Spleen (tissue), 11 donors: ENCODE measurements at regions not wholly inside any gene's neighbourhood (a gene's known extent, or its start where the extent isn't known, plus 50 kb on each side); places are given as distances from the start of the nearest gene placed in this dataset.
"Not testable (repeated sequence)": the region's sequence is repeated elsewhere in the genome, so short reads cannot be mapped to it uniquely, and the experiment has no call there.

Experiments
- DNase-seq: peaks from one replicate; pipeline ENCODE4 v3.0.0-alpha.2; 2020
- H3K27ac ChIP-seq, 8 donors: fragments of 200-600 bp; sonication (generic) in 7 of 8; 1 replicate in 4 of 8; 2 replicates in 4 of 8; pipeline versions ENCODE4 v1.5.0 to v1.8.0; 2016 to 2021; ENCODE audit warnings: inconsistent platforms in 4 of 8, mild to moderate bottlenecking in 4 of 8, moderate library complexity in 1 of 8
- H3K27me3 ChIP-seq, 7 donors: fragments of 200-600 bp; sonication (generic) in 6 of 7; replicated peaks in 1 of 7; 1 replicate in 4 of 7; 2 replicates in 3 of 7; pipeline versions ENCODE4 v1.5.0 to v1.8.0; 2016 to 2021; ENCODE audit warnings: inconsistent platforms in 3 of 7, mild to moderate bottlenecking in 1 of 7
- H3K36me3 ChIP-seq, 6 donors: fragments of 200-600 bp; sonication (generic) in 5 of 6; 1 replicate in 4 of 6; 2 replicates in 2 of 6; pipeline versions ENCODE4 v1.5.0 to v1.8.0; 2016 to 2021; ENCODE audit warnings: inconsistent platforms in 2 of 6
- H3K4me1 ChIP-seq, 6 donors: fragments of 200-600 bp; sonication (generic) in 5 of 6; 1 replicate in 3 of 6; 2 replicates in 3 of 6; pipeline versions ENCODE4 v1.5.0 to v1.8.0; 2016 to 2021; ENCODE audit warnings: inconsistent platforms in 3 of 6
- H3K4me3 ChIP-seq, 8 donors: fragments of 200-600 bp; sonication (generic) in 7 of 8; 1 replicate in 4 of 8; 2 replicates in 4 of 8; pipeline versions ENCODE4 v1.5.0 to v1.8.0; 2016 to 2021; ENCODE audit warnings: inconsistent platforms in 4 of 8, mild to moderate bottlenecking in 4 of 8, moderate library complexity in 2 of 8
- H3K9me3 ChIP-seq, 8 donors: fragments of 200-600 bp; sonication (generic) in 7 of 8; 1 replicate in 4 of 8; 2 replicates in 4 of 8; pipeline versions ENCODE4 v1.5.0 to v1.8.0; 2016 to 2021; ENCODE audit warnings: inconsistent platforms in 4 of 8
- POLR2A ChIP-seq, 3 donors: fragments of 450-650 bp; IDR thresholded peaks; one replicate each; pipeline ENCODE4 v1.5.1; 2017; ENCODE audit warnings: antibody characterized with exemption in 3 of 3, mild to moderate bottlenecking in 1 of 3
- POLR2AphosphoS5 ChIP-seq, 3 donors: sonication (generic); formaldehyde crosslinking; IDR thresholded peaks; one replicate each; pipeline ENCODE4 v1.5.1; 2017; ENCODE audit warnings: antibody characterized with exemption in 3 of 3
- WGBS, 5 donors: extraction: QIAGEN DNeasy Blood & Tissue Kit in 3 of 5; methylation state at CpG; one replicate each; pipeline versions ENCODE4 v1.1.5 to v1.1.7; 2013 to 2018; 5-methylcytosine and 5-hydroxymethylcytosine counted together
- intact Hi-C: fragments of 100-400 bp; cut with DNase I; formaldehyde crosslinking; loops from one replicate; pipeline ENCODE4 v1.15.0; 2023; ENCODE audit warnings: low total_unique reads
- TF ChIP-seq, protein P1 (sequence below), 11 experiments: fragments of 200-600 bp in 7 of 11; fragments of 450-650 bp in 4 of 11; sonication (generic) in 4 of 11; IDR thresholded peaks in 8 of 11; conservative IDR thresholded peaks in 3 of 11; 1 replicate in 7 of 11; 2 replicates in 4 of 11; pipeline versions ENCODE4 v1.4.0 to v1.8.0; 2016 to 2021; ENCODE audit warnings: antibody characterized with exemption in 11 of 11, inconsistent platforms in 4 of 11, mild to moderate bottlenecking in 1 of 11
- donor health status: healthy with polysubstance abuse.
- donor health status: DM: no; HTN: no; CAD: no; lungs with moderate emphysema.
- donor health status: DM: no; HTN: no; CAD: no.
- donor health status: Bipolar disorder and iron deficiency.
- donor health status: healthy.
- donor health status: DM: no; HTN: no; CAD: no.
- donor health status: DM: yes; HTN: yes; CAD: no.

- intact Hi-C loops = loop anchor here (5.0 kb wide), 1 partner anchor 126 kb away; no protein-coding TSS in a partner anchor
These were observed 555.7 kb downstream of the ETS1 start for GRCh38 chr11:128031538-128032134.

GRCh38 chr11:128029219-128029722 is 558.1 kb downstream of the ETS1 start:
- Histone ChIP-seq H3K4me1 (peaks cover 0 to 13% (median 2%) of the 10 kb centered on the region in 6 donors), H3K9me3 (no peaks in the 10 kb centered on the region), H3K27ac (no peak overlapping the region), H3K27me3 (peaks cover 0 to 11% (median 0%) of the 10 kb centered on the region in 7 donors), H3K4me3 (no peak overlapping the region), H3K36me3 (no peaks in the 10 kb centered on the region)
- TF ChIP-seq POLR2A (IDR thresholded peaks at IDR 0.05) (no peak), POLR2AphosphoS5 (IDR thresholded peaks at IDR 0.05) (no peak)
- TF ChIP-seq, protein P1, sequence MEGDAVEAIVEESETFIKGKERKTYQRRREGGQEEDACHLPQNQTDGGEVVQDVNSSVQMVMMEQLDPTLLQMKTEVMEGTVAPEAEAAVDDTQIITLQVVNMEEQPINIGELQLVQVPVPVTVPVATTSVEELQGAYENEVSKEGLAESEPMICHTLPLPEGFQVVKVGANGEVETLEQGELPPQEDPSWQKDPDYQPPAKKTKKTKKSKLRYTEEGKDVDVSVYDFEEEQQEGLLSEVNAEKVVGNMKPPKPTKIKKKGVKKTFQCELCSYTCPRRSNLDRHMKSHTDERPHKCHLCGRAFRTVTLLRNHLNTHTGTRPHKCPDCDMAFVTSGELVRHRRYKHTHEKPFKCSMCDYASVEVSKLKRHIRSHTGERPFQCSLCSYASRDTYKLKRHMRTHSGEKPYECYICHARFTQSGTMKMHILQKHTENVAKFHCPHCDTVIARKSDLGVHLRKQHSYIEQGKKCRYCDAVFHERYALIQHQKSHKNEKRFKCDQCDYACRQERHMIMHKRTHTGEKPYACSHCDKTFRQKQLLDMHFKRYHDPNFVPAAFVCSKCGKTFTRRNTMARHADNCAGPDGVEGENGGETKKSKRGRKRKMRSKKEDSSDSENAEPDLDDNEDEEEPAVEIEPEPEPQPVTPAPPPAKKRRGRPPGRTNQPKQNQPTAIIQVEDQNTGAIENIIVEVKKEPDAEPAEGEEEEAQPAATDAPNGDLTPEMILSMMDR (IDR thresholded peaks at IDR 0.05 in 8 of 11, conservative IDR thresholded peaks at IDR 0.05 in 3 of 11) = no peak
- DNase-seq = no peak
- WGBS, 5 donors = 0 to 29% (median 8%) methylated on average over 1 of the region's 1 CpG
- intact Hi-C loops = no loop called here

More at GRCh38 chr11:128031538-128032134, 555.7 kb downstream of the ETS1 start:
- H3K27me3 ChIP-seq = peaks cover 0 to 11% (median 0%) of the 10 kb centered on the region in 7 donors
- peaks cover 0 to 21% (median 2%) of the 10 kb centered on the region in 6 donors for H3K4me1 ChIP-seq
- not testable (repeated sequence) for H3K4me3 ChIP-seq, H3K9me3 ChIP-seq, H3K36me3 ChIP-seq, H3K27ac ChIP-seq, DNase-seq
- TF ChIP-seq, protein P1 (IDR thresholded peaks at IDR 0.05 in 8 of 11, conservative IDR thresholded peaks at IDR 0.05 in 3 of 11) = peak; percentile 56 to 86 (median 79)
- WGBS, 5 donors = 53 to 57% (median 54%) methylated on average over 14 of the region's 14 CpGs

DNA sequence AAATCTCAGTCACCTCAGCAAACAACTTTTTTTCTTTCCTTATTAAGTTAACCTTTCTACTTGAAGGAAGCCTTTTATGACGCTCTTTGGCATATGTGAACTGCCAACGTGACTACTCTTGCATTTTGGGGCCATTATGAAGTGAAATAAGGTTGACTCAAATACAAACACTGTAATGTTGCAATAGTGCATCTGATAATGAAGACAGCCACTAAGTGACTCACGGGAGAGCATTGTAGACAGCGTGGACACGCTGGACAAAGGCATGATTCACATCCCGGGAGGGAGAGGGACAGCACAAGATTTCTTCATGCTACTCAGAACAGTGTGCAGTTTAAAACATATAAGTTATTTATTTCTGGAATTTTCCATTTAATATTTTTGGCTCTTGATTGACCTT is 560.8 kb downstream of the ETS1 start:
- Histone ChIP-seq H3K9me3 (no peaks in the 10 kb centered on the region), H3K27me3 (peaks cover 0 to 13% (median 0%) of the 10 kb centered on the region in 7 donors), H3K36me3 (no peaks in the 10 kb centered on the region), H3K4me1 (peaks cover 0 to 6% (median 2%) of the 10 kb centered on the region in 6 donors), H3K4me3 (no peak overlapping the region), H3K27ac (no peak overlapping the region)
- no peak for TF ChIP-seq POLR2A (IDR thresholded peaks at IDR 0.05)
- TF ChIP-seq, protein P1 (IDR thresholded peaks at IDR 0.05 in 8 of 11, conservative IDR thresholded peaks at IDR 0.05 in 3 of 11) = no peak
- intact Hi-C loops = no loop called here
- WGBS, 5 donors = 49 to 66% (median 60%) methylated on average over 6 of the region's 6 CpGs
- DNase-seq = no peak

DNA sequence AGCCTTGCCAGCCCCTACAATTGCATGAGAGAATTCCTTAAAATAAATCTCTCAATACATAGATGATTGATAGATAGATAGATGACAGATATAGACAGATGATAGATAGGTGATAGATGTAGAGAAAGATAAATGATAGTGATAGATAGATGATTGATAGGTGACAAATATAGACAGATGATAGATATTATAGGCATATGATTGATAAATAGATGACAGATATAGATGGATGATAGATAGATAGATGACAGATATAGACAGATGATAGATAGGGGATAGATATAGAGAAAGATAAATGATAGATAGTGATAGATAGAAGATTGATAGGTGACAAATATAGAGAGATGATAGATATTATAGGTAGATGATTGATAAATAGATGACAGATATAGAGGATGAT is 564.6 kb downstream of the ETS1 start:
- intact Hi-C loops = no loop called here
- H3K27me3 ChIP-seq = peaks cover 0 to 7% (median 0%) of the 10 kb centered on the region in 7 donors
- TF ChIP-seq POLR2A (IDR thresholded peaks at IDR 0.05) (no peak), POLR2AphosphoS5 (IDR thresholded peaks at IDR 0.05) (no peak)
- TF ChIP-seq, protein P1 (IDR thresholded peaks at IDR 0.05 in 8 of 11, conservative IDR thresholded peaks at IDR 0.05 in 3 of 11) = no peak

More for the DNA sequence above, 564.6 kb downstream of the ETS1 start:
- Histone ChIP-seq H3K9me3 (no peaks in the 10 kb centered on the region), H3K27ac (no peak overlapping the region), H3K4me3 (no peak overlapping the region), H3K4me1 (no peaks in the 10 kb centered on the region), H3K36me3 (no peaks in the 10 kb centered on the region)
- no peak for DNase-seq
